HG02610 (cell line): ENCODE measurements at regions not wholly inside any gene's neighbourhood (a gene's known extent, or its start where the extent isn't known, plus 50 kb on each side); places are given as distances from the start of the nearest gene placed in this dataset.
A peak's percentile ranks its signal among the peaks of the same experiment; 100 is the strongest.

ENCODE experiments used
- ATAC-seq: cut with Tn5 transposase; IDR thresholded peaks from one replicate; pipeline ENCODE4 v1.9.1; 2021; ENCODE audit warnings: mild to moderate bottlenecking, moderate library complexity; ENCODE audit not compliant: unreplicated experiment

DNA sequence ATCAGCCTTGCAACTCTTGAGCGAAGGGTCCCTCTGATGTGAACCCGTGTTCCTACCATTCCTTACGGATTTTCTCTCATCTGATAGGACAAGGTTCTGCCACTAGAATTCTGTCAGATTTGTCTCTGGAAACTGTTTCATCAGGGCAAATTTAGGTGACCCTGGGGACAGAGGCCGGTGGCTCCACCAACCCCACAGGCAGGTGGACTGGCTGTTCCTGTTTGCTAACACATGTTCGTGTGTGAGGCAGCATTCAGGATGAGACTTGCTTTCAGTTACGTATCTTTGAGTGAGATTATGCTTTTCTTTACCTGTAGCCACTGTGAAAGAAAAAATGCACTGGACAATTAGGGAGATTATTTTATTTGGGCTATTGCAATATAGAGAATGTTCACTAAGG is 449.9 kb downstream of the INHBA start:
- no peak for ATAC-seq

DNA sequence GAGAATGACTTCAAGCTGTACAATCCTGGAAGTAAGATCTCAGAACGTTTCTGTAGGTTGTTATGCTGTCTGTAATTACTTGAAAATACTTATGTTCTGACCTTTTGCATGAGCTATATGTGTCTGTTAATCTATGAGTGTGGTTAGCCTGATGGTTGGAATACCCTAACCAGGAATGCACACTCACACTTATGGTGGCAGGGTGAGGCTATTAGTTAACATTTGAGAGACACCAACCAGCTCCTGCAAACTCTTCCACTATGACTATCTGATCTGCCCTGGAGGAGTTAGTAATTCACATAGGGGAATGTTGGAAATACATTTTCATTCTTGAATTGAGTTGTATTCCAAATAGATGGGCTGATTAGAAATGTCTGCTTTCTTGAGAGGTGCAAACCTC is 450.3 kb downstream of the INHBA start:
- ATAC-seq: no peak

DNA sequence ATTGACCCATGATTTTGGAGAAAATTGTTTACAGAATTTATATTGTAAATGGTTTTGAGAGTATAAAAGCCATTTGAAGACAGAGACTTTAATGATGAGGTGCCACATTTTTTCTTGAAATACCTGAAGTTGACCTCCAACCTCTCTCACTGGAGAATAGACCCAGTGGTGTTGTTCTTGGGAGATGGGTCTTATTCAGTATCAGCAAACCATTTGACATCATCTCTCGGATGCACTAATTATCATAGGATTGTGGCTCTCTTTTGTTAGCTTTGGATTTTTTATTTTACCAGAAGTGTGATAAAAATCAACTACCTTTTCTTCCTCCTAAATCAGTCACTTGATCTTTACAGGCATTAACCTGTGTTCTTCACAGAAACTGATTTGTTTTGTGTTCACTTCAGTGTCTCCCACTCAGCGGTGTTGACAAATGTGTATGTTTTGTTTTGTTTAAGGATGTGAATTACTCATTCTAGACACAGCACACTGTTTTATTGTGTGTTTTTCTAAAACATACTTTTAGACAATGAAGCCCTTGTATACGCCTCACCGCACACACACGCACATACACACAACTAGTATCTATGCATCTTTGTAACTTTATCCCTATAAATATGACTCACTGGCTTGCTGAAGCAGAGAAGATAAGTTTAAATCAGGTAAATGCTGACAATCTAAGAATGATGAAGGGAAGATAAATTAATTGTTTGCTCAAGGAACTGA is 455.6 kb downstream of the INHBA start:
- no peak for ATAC-seq

DNA sequence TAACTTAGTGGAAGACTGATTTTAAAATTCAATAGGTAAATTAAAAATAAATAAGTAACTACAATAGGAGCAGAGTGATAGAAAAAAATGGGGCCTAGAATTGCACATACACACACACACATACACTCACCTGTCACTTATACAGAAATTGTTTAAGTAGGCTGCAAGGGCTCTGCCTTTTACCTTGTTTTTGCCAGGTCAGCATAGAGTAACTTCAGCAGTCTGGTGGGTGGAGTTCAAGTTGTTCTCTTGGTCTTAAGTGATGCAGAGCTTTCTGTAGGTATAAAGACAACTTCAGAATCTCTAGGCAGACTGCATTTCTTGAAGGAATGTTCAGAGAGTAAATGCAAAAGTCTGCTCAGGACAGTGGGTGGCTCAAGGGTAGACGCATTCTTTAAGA is 457.0 kb downstream of the INHBA start:
- ATAC-seq: no peak

DNA sequence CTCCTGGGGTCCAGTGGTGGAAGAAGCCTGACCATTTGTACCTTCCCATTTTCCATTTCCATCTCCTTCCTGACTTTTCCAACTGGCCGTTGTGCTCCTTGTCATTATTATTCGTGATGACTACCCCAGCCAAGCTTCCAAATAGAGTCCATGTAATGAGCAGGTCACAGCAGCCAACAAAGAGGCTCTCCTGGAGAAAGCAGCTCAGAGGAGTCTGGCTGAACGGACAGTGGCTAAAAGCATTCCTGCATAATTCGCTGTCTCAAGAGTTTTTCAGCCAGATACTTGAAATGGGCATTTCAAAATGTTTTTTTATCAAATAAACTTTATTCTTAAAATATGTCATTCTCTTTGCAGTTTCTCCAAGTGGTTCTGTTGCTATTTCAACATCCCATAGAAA is 458.6 kb downstream of the INHBA start:
- ATAC-seq: no peak

DNA sequence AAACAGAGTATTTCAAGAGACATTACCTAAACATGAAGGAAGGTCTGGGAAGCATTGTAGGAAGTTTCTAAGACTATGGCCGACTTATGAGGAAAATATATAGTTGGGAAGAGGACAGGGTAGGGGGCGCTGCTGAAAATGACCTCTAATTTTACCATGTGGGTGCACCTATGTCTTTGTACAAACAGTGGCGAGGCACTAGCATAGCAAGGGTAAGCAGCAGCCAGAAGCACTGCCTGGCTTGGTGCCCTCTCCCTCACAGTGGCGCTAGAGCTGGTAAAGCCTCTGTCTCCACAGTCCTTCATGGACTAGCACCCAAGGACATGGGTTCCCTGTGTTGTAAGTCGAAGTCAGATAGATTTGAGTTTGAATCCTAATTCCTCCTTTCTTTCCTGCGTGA is 461.2 kb downstream of the INHBA start:
- ATAC-seq: no peak

DNA sequence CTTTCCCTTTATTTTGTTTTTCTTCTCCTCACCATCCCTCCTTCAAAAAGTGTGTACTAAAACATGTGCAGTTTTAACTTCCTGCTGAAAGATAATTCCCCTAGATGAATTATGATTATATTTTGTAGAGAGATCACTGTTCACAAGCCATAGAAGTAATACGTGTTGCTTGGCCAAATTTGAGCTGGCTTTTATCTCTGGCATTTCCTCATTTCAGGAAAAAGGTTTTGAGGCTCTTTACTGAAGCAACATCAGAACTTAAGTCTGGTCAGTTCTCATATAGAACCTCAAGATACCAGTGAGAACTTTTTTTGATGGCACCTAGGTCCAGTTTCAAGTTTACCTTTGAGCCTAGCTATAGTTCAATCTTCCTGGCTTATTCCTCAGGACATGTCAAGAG is 463.3 kb downstream of the INHBA start:
- no peak for ATAC-seq

DNA sequence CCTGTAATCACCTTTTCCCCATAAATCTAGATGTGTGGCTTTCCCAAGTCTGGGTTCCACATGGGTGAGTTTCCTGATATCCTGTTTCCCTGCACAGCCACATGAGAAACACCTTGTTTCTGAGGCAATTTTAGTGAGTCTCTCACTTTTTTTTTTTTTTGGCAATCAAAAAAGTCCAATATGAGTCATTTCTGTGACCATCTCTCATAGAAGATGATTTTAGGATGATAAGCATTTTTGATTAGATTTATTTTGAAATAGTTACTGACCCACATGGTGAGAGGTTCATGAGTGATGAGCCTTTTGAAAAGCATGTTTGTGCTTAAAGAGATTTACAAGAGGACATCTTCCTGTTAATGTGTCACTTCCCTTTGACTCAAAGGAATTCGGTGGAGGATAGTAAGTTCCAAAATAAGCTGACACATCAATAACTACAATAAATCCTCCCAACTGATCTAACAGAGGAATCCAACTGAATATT is 464.0 kb downstream of the INHBA start:
- ATAC-seq: no peak

DNA sequence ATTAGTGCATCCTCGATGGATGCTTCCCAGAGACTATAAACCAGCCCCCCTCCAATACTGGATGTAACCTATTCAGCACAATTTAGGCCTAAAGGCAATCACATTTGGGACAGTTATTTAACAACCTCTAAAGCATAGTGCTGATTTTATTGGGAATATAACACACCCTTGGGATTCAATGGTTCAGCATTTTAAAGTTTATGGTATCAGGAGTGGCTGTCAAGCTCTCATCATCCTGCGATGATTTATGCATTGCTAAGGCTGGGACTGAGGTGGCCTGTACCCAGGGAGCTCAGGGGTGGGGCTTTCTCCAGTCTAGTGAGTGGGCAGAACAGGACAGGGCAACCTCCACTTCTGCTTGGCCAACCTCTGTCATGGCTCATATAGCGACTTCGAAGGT is 464.9 kb downstream of the INHBA start:
- ATAC-seq: no peak

DNA sequence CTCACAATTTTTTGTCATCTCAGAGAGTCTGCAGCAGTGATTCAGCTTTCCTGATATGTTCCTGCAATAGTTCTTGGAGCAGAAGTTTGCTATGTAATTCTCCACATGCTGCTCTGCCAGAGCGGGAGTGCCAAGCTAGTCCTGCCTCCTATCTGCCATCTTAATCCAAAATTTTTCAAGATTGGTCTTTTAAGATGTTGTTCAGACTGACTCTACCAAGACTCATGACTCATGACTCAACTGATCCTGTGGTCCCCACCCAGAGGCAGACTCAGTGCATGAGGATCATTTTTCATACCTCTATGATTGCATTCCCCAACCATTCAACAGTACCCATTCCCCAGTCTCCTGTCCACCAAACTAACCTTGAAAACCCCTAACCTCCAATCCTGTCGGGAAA is 470.8 kb downstream of the INHBA start:
- ATAC-seq: no peak

DNA sequence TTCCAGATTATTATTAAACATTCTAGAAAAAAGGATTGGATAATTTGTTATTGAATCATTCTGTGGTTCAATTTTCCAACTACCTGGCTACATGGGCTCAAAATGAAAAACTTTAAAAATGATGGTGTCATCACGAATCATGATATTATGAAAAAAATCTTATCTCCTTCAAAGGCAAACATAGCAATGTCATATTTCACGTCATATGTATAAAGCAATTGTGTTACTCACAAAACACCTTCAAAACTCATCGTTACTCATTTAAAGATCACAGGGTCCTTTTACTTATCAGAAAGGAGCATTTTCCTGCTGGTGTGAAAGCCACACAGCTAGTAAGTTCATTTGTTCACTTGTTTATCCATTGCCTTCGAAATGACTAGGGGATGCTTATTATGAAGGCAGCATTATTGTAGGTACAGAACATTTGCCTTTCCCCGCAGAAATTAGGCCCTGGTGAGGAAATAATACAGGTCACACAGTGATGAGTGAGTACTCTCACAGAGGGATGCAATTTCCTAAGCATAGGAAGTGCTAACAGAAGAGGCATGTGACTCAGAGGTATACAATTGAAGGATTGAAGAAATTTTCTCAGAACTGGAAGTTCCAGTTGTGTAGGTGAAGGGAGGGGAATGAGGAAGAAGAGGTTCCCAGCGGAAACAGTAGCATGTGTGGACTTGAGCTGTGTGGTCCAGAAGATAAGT is 478.7 kb downstream of the INHBA start:
- no peak for ATAC-seq

DNA sequence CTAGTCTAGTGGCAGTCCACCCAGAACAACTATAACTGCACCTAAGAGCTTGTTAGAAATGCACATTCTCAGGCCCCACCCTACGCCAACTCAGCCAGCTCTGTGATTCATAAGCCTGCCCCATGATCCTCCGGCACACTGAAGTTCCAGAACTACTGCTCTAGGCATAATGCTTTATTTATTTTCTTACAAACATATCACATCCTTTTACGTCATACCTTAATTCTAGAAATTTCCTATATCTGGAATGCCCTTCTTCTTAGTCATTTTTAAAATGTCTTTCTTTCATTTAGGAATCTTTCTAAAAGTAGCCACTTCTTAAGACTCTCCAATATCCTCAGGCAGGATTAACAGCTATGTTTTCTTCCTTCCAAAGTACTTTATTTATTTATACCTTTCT is 480.1 kb downstream of the INHBA start:
- no peak for ATAC-seq

DNA sequence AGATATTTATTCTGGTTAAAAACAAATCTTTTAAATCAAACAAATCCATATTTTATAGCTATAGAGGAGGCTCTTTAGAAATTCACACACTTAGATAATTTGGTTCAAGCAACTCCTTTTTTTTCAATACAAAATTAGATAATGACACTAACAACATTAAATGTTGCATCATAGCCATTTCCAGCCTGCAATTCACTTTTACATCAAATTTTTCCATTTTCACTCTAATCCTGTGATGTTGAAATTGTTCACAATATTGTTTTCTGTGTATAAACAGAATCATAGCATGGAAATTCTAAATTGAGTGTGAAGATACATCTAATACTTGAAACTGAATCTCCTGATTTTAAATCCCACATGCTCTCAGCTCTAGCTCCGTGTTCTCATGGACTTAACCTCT is 482.6 kb downstream of the INHBA start:
- no peak for ATAC-seq

DNA sequence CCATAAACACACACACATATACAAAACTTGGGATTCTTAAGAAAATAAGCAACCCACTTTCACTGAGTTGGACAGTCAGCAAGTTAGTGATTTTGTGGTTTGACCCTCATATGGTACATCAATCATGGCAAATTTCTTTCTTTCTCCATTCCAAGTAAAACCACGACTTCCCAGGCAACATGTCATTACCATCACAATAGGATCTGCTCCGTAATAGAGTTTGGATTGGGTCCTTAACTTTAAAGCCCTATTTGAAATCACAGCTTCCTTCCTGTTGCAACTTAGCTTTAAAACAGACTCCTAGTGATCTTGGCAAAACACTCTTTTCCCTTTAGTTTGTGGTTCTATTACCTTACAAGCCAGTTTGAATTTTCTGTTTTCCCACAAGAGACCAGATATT is 483.6 kb downstream of the INHBA start:
- ATAC-seq: no peak

DNA sequence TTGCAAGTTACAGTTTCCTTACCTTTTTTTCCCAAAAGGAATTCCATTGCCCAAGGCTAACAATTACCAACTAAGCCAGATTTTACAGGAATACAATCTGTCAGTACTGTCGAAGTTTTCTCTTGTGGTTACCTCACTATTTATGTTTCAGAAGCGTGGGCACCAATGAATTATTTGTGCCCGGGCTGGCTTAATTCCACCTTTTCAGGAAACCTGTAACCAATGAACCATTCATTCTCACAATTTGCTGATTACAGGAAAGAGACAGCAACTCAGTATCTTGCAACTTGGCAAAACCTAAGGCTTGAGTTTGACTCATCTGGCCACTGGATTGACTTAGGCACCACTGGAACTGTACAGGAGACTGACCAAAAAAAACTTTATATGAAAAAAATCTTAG is 485.6 kb downstream of the INHBA start:
- no peak for ATAC-seq

DNA sequence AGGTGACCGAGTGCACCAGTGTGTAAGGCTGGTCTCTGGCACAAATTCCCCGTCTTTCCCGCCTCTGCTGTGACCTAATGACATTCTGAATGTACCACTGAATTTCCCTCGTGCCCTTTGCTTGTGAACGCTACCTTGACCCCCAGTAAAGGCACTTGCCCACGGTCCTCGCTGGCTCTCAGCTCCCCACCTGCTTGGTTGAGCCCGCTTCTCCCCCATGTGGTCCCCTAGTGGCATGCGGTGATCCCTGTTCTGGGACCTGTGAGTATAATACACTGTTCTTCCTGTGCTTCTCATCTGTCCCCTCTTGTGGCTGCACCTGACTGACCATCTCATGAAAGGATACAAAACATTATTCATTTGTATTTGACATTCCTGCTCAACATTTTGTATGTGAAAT is 495.7 kb downstream of the INHBA start:
- no peak for ATAC-seq

DNA sequence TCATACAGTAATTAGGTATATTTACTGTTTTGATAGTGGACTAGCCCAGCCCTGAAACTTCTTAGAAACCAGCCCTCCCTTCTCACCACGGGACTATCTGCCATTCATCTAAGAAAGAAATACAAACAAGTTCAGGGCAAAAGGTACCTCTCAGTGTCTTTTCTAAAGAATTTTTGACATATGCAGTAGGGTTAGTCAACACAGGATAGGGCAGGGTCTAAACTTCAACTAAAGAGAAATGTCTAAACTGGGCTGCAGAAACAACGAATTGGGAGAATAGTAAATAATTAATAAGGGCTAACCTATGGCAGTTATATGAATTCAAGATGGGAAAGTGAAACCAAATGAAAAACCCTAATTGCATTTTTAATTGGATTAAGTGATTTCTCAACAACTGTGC is 496.6 kb downstream of the INHBA start:
- ATAC-seq: peak; percentile 29

DNA sequence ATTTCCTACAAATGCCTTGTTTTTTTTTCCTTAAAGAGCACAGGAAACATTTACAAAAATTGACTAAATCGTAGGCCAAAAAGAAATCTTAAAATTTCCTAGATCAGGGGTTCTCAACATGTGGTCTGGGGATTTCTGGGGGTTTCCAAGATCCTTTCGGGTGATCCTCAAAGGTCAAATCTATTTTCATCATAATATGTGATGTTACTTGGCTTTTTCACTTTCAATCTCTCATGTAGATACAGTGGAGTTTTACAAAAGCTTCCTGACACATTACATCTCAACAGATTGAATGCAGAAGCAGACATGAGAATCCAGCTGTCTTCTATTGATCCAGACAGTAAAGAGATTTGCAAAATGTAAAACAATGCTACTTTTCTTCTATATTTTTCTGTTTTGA is 497.3 kb downstream of the INHBA start:
- peak; percentile 83 for ATAC-seq

DNA sequence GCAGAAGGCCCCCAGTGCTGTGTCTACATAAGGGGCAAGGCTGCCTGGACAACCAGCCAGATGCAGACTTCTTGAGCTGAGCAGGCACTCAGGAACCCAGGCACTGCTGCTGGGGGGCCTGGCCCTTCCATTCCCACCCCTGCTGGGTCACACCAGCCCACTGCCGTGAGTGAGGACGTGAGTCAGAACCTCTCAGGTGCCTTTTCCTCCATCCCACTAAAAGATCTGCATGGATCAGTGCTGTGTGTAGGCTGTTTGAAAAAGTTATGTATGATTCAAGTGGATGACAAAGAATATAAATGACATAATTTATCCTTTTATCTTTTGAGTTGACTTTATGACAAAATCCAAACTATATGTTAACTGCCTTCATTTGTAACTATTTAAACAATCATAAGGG is 499.3 kb downstream of the INHBA start:
- no peak for ATAC-seq

DNA sequence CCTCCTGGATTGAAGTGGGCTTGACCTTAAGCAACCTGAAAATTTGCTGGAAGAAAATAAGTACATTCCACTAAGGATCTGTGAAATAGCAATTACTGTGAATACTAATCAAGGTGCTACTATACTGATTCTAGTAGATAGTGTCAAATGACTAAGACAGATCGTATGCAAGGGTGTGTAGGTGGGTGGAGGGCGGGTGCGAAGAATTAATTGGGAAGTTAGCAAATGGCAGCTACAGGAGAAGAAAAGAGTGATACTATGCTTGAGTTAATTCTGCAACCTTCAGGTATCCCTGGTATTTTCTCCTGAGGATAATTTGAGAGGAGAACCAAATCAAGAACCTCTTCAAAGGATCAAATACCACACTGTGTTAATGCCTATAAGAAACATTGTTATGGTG is 501.9 kb downstream of the INHBA start:
- no peak for ATAC-seq

DNA sequence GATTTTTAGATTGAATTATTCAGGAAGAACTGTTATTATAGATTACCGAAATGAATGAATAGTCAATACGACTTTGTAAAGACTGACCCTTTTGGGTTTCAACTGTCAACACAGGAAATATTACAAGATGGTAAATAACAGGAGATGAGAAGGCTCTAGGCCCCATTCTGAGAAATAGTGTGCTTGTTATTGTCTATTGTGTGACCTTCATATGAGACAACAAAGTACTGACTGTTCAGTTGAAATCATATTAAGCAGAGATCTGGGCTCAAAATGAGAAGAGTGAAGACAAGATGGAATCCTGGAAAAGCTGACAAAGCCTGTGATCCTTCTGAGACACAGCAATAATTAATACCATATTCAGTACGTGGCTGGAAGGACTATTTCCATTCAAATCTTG is 503.8 kb downstream of the INHBA start:
- no peak for ATAC-seq

DNA sequence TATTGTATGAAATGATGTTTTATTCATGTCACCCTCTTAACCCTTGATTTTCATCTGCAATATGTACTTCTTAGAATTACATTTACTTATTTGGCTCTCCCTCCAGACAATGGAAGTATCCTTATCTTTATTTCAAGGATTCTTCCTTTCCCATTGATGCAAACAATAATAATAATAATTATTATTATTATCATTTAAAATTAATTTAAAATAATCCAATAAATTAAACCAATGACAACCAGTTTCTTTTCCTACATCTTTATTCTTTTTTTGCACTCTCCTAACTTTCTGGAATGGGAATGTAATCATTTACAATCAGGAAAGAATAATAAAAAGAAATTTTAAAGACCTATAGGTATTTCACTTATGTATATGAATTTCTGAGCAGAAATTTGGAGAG is 504.4 kb downstream of the INHBA start:
- no peak for ATAC-seq

DNA sequence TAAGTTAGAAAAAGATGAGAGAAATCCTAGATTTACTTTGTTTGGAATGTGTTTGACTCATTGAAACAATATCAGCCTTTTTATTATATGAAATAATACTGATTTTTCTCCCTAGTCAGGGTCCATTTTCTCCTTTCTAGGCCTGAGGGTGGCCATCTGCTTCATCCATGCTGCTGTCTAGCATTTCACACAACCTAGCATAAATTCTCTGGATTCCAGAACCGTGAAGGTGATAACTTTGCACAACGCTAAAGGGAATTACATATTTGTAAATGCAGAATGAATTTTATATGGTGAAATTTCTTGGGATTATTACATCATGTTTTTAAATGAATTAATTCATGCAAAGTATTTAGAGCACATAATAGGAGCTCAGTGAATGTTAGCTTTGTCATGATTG is 505.1 kb downstream of the INHBA start:
- no peak for ATAC-seq
